BE2C (cell line): ENCODE measurements at regions not wholly inside any gene's neighbourhood (a gene's known extent, or its start where the extent isn't known, plus 50 kb on each side); places are given as distances from the start of the nearest gene placed in this dataset.

ENCODE experiments used
- DNase-seq: peaks from one replicate; pipeline ENCODE4 v3.0.0-alpha.2; 2020
- H3K27me3 ChIP-seq: fragments of 250-450 bp; sonication (Bioruptor Pico); 2 replicates; pipeline ENCODE4 v1.5.1; 2020; ENCODE audit warnings: mild to moderate bottlenecking
- H3K36me3 ChIP-seq: fragments of 250-450 bp; sonication (Bioruptor Pico); 2 replicates; pipeline ENCODE4 v1.5.1; 2020; ENCODE audit warnings: mild to moderate bottlenecking
- H3K4me1 ChIP-seq: fragments of 250-450 bp; sonication (Bioruptor Pico); 2 replicates; pipeline ENCODE4 v1.5.1; 2020
- H3K4me3 ChIP-seq: 2 replicates; pipeline ENCODE4 v1.5.1; 2011; ENCODE audit warnings: low read depth, low read length
- H3K9me3 ChIP-seq: fragments of 250-450 bp; sonication (Bioruptor Pico); 2 replicates; pipeline ENCODE4 v1.5.1; 2020
- CTCF ChIP-seq: IDR thresholded peaks from 2 replicates; pipeline ENCODE4 v1.5.1; 2012; ENCODE audit warnings: mild to moderate bottlenecking, low read depth, low read length

DNA sequence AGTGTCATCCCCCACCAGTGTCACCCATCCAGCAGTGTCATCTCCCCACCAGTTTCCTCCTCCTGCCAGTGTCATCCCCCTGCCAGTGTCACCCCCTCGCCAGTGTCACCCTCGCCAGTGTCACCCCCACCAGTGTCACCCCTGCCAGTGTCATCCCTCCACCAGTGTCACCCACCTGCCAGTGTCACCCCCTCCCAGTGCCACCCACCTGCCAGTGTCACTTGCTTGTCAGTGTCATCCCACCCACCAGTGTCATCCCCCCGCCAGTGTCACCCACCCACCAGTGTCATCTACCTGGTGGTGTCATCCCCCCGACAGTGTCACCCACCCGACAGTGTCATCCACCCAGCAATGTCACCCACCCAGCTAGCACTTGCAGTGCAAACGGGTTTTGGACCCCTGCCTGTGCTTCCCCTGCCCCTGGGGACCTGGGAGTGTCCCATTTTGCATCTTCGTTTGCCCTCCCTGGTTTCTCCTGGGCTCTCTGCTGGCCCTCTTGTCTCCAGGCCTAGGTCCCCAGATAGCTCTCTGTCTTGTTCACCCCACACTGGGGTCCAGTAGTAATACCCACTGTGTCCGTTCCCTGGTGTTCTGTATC is 99.8 kb upstream of the PRR20G start:
- no peak overlapping the region for H3K4me3 ChIP-seq
- no peaks in the 10 kb centered on the region for H3K36me3 ChIP-seq
- no peak for TF ChIP-seq CTCF
- H3K9me3 ChIP-seq: no peaks in the 10 kb centered on the region
- H3K4me1 ChIP-seq: peaks cover 3% of the 10 kb centered on the region; the same call in 1 of the 2 replicates
- DNase-seq: no peak
- H3K27me3 ChIP-seq: no peaks in the 10 kb centered on the region

DNA sequence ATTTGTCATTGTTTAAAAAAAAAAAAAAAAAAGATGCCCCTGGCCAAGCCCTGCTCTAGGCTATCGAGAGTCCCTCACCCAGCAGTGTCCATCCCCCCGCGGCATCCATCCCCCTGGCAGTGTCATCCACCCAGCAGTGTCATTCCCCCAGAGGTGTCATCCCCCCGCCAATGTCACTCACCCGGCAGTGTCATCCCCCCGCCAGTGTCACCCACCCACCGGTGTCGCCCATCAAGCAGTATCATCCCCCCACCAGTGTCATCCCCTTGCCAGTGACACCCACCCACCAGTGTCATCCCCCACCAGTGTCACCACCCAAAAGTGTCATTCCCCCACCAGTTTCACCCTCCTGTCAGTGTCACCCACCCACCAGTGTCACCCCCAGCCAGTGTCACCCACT is 99.3 kb upstream of the PRR20G start:
- no peak for TF ChIP-seq CTCF
- H3K27me3 ChIP-seq: no peaks in the 10 kb centered on the region
- H3K4me1 ChIP-seq: peaks cover 3% of the 10 kb centered on the region; the same call in 1 of the 2 replicates
- H3K36me3 ChIP-seq: no peaks in the 10 kb centered on the region
- no peak for DNase-seq
- no peak overlapping the region for H3K4me3 ChIP-seq
- H3K9me3 ChIP-seq: no peaks in the 10 kb centered on the region

DNA sequence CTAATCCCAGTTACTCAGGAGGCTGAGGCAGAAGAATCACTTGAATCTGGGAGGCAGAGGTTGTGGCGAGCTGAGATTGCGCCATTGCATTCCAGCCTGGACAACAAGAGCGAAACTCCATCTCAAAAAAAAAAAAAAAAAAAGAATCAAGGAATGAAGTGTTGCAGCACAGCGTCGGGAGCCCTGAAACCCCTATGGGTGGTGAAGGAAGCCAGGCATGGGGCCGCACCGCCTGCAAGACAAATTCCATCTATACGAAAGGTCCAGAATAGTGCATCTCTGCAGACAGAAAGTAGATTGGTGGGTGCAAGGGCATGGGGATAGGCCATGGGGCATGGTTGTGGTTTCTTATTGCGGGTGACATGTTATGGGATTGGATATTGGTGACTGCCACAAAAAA is 98.6 kb upstream of the PRR20G start:
- Histone ChIP-seq H3K4me1 (peaks cover under 1% of the 10 kb centered on the region; the same call in 1 of the 2 replicates), H3K4me3 (no peak overlapping the region), H3K36me3 (no peaks in the 10 kb centered on the region), H3K27me3 (no peaks in the 10 kb centered on the region), H3K9me3 (no peaks in the 10 kb centered on the region)
- TF ChIP-seq CTCF: no peak
- no peak for DNase-seq

DNA sequence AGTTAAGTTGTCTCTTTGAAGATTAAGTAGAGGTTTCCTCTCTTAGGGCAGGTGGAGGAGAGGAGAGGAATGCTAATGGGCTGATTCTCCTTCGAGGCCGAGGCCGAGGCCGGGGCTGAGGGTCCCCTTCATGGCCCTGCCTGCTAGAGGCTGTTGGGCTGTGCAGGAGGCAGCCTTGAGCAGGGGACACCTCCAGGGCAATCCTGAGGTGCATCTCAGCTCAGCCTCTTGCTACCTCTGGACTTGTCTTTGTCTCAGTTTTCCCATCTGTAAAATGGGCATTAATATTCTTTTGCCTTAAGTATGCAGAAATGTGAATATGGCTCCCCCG is 97.7 kb upstream of the PRR20G start:
- Histone ChIP-seq H3K4me3 (no peak overlapping the region), H3K36me3 (no peaks in the 10 kb centered on the region), H3K4me1 (no peaks in the 10 kb centered on the region), H3K9me3 (no peaks in the 10 kb centered on the region), H3K27me3 (no peaks in the 10 kb centered on the region)
- DNase-seq: no peak
- TF ChIP-seq CTCF: no peak

GRCh38 chr3:127384717-127385539 is 97.1 kb upstream of the PRR20G start:
- no peak for TF ChIP-seq CTCF
- no peak for DNase-seq
- no peak overlapping the region for H3K4me3 ChIP-seq
- no peaks in the 10 kb centered on the region for H3K4me1 ChIP-seq
- no peaks in the 10 kb centered on the region for H3K9me3 ChIP-seq
- no peaks in the 10 kb centered on the region for H3K36me3 ChIP-seq
- no peaks in the 10 kb centered on the region for H3K27me3 ChIP-seq

- Histone ChIP-seq H3K9me3 (no peaks in the 10 kb centered on the region), H3K27me3 (no peaks in the 10 kb centered on the region), H3K4me3 (no peak overlapping the region), H3K4me1 (no peaks in the 10 kb centered on the region), H3K36me3 (no peaks in the 10 kb centered on the region)
- DNase-seq: no peak
- no peak for TF ChIP-seq CTCF
Measured at GRCh38 chr3:127383656-127384179, 95.9 kb upstream of the PRR20G start.
